HEK293 (cell line): ENCODE measurements at regions not wholly inside any gene's neighbourhood (a gene's known extent, or its start where the extent isn't known, plus 50 kb on each side); places are given as distances from the start of the nearest gene placed in this dataset.

ENCODE experiments used
- CTCF ChIA-PET: fragments of 350-600 bp; formaldehyde crosslinking; extraction: SDS; loops from one replicate; lab custom pipeline; 2021; ENCODE audit warnings: antibody characterized with exemption; lab: Yijun Ruan, JAX
- POLR2A ChIA-PET: fragments of 300-600 bp; formaldehyde crosslinking; extraction: SDS; loops from one replicate; lab custom pipeline; 2020; ENCODE audit warnings: antibody characterized with exemption, inconsistent platforms; lab: Yijun Ruan, JAX
- H3K27ac ChIP-seq: fragments of 200-500 bp; sonication (Bioruptor generic); 2 replicates; pipeline ENCODE4 v1.5.1; 2014; ENCODE audit warnings: low read depth, low read length, control low read depth, inconsistent platforms; ENCODE audit errors: extremely low read depth
- H3K36me3 ChIP-seq, 2 experiments: fragments of 200-500 bp in 1 of 2; sonication (Bioruptor generic) in 1 of 2; 1 replicate in 1 of 2; 2 replicates in 1 of 2; pipeline ENCODE4 v1.5.1; 2014 to 2017; ENCODE audit warnings: inconsistent platforms in 2 of 2, low read length in 2 of 2; ENCODE audit not compliant: control insufficient read depth in 2 of 2, insufficient read depth in 1 of 2
- H3K4me1 ChIP-seq: fragments of 200-500 bp; sonication (Bioruptor generic); 2 replicates; pipeline ENCODE4 v1.5.1; 2014; ENCODE audit warnings: mild to moderate bottlenecking, low read length, inconsistent platforms; ENCODE audit not compliant: control insufficient read depth, insufficient read depth
- H3K4me3 ChIP-seq: 2 replicates; pipeline ENCODE4 v1.5.1; 2011; ENCODE audit warnings: low read depth, mild to moderate bottlenecking, control low read depth, low read length, moderate library complexity
- H3K9me3 ChIP-seq: fragments of 200-500 bp; sonication (Bioruptor generic); 2 replicates; pipeline ENCODE4 v1.5.1; 2014; ENCODE audit warnings: low read depth, low read length, inconsistent platforms; ENCODE audit not compliant: control insufficient read depth, insufficient read depth
- RBAK ChIP-seq: fragments of 450-650 bp; formaldehyde crosslinking; IDR thresholded peaks from 2 replicates; pipeline ENCODE4 v1.5.1; 2016; ENCODE audit warnings: missing biosample characterization, missing genetic modification characterization
- TCF7L2 ChIP-seq: IDR thresholded peaks from 2 replicates; pipeline ENCODE4 v1.6.1; 2011; ENCODE audit warnings: low read depth, mild to moderate bottlenecking, inconsistent platforms, low read length, moderate library complexity, borderline replicate concordance
- WT1 ChIP-seq: fragments of 450-650 bp; formaldehyde crosslinking; IDR thresholded peaks from 2 replicates; pipeline ENCODE4 v1.5.1; 2016; ENCODE audit warnings: missing biosample characterization, missing genetic modification characterization
- ZNF2 ChIP-seq: fragments of 450-650 bp; formaldehyde crosslinking; IDR thresholded peaks from 2 replicates; pipeline ENCODE4 v1.5.1; 2016; ENCODE audit warnings: missing biosample characterization, missing genetic modification characterization
- ZNF302 ChIP-seq: fragments of 450-650 bp; formaldehyde crosslinking; IDR thresholded peaks from 2 replicates; pipeline ENCODE4 v1.5.1; 2016; ENCODE audit warnings: missing biosample characterization, missing genetic modification characterization, low read depth
- ZNF404 ChIP-seq: fragments of 450-650 bp; formaldehyde crosslinking; IDR thresholded peaks from 2 replicates; pipeline ENCODE4 v1.5.1; 2017; ENCODE audit warnings: missing biosample characterization, missing genetic modification characterization
- ZNF426 ChIP-seq: fragments of 450-650 bp; formaldehyde crosslinking; IDR thresholded peaks from 2 replicates; pipeline ENCODE4 v1.5.1; 2017; ENCODE audit warnings: missing biosample characterization, missing genetic modification characterization, mild to moderate bottlenecking, inconsistent platforms, moderate library complexity
- ZNF776 ChIP-seq: fragments of 450-650 bp; formaldehyde crosslinking; IDR thresholded peaks from 2 replicates; pipeline ENCODE4 v1.5.0; 2017; ENCODE audit warnings: missing biosample characterization, missing genetic modification characterization, borderline replicate concordance
- ZNF785 ChIP-seq: fragments of 450-650 bp; formaldehyde crosslinking; IDR thresholded peaks from 2 replicates; pipeline ENCODE4 v1.5.1; 2016; ENCODE audit warnings: missing biosample characterization, missing genetic modification characterization
- TF ChIP-seq, protein P1 (sequence below): fragments of 450-650 bp; formaldehyde crosslinking; conservative IDR thresholded peaks from 2 replicates; pipeline ENCODE4 v1.5.1; 2016; ENCODE audit warnings: low read depth, missing biosample characterization, missing genetic modification characterization
- TF ChIP-seq, protein P2 (sequence below): fragments of 450-650 bp; formaldehyde crosslinking; IDR thresholded peaks from 2 replicates; pipeline ENCODE4 v1.5.1; 2017; ENCODE audit warnings: missing biosample characterization, missing genetic modification characterization
- TF ChIP-seq, protein P3 (sequence below): fragments of 450-650 bp; formaldehyde crosslinking; IDR thresholded peaks from 2 replicates; pipeline ENCODE4 v1.5.1; 2016; ENCODE audit warnings: missing biosample characterization, missing genetic modification characterization
- TF ChIP-seq, protein P4 (sequence below): fragments of 450-650 bp; formaldehyde crosslinking; IDR thresholded peaks from 2 replicates; pipeline ENCODE4 v1.5.1; 2016; ENCODE audit warnings: missing biosample characterization, missing genetic modification characterization
- TF ChIP-seq, protein P5 (sequence below): fragments of 450-650 bp; formaldehyde crosslinking; IDR thresholded peaks from 2 replicates; pipeline ENCODE4 v1.5.1; 2016; ENCODE audit warnings: missing biosample characterization, missing genetic modification characterization
- TF ChIP-seq, protein P6 (sequence below): fragments of 450-650 bp; formaldehyde crosslinking; IDR thresholded peaks from 2 replicates; pipeline ENCODE4 v1.5.1; 2017; ENCODE audit warnings: missing biosample characterization, missing genetic modification characterization

DNA sequence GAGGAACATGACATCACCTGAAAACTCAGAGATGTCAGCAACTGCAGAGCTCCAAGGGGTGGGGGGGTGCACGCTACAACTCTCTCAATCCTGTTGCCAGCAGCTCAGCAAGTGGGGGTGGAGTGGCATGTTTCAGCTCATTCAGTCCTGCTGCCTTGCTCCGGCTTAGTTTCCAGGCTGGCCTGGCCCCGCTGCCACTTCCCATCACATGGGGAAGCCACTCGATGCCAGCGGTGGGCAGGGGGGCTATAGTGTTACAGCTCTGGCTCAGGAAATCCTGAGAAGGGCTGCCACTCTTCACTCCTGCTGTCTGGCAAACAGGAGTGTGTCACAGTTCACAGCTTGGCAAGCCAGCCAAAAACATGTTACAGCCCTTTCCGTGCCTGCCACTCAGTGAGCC is 356.5 kb upstream of the GULP1 start:
- H3K4me3 ChIP-seq: no peak overlapping the region
- no peaks in the 10 kb centered on the region for H3K9me3 ChIP-seq
- no peak overlapping the region for H3K27ac ChIP-seq
- H3K4me1 ChIP-seq: no peaks in the 10 kb centered on the region
- TF ChIP-seq, protein P1, sequence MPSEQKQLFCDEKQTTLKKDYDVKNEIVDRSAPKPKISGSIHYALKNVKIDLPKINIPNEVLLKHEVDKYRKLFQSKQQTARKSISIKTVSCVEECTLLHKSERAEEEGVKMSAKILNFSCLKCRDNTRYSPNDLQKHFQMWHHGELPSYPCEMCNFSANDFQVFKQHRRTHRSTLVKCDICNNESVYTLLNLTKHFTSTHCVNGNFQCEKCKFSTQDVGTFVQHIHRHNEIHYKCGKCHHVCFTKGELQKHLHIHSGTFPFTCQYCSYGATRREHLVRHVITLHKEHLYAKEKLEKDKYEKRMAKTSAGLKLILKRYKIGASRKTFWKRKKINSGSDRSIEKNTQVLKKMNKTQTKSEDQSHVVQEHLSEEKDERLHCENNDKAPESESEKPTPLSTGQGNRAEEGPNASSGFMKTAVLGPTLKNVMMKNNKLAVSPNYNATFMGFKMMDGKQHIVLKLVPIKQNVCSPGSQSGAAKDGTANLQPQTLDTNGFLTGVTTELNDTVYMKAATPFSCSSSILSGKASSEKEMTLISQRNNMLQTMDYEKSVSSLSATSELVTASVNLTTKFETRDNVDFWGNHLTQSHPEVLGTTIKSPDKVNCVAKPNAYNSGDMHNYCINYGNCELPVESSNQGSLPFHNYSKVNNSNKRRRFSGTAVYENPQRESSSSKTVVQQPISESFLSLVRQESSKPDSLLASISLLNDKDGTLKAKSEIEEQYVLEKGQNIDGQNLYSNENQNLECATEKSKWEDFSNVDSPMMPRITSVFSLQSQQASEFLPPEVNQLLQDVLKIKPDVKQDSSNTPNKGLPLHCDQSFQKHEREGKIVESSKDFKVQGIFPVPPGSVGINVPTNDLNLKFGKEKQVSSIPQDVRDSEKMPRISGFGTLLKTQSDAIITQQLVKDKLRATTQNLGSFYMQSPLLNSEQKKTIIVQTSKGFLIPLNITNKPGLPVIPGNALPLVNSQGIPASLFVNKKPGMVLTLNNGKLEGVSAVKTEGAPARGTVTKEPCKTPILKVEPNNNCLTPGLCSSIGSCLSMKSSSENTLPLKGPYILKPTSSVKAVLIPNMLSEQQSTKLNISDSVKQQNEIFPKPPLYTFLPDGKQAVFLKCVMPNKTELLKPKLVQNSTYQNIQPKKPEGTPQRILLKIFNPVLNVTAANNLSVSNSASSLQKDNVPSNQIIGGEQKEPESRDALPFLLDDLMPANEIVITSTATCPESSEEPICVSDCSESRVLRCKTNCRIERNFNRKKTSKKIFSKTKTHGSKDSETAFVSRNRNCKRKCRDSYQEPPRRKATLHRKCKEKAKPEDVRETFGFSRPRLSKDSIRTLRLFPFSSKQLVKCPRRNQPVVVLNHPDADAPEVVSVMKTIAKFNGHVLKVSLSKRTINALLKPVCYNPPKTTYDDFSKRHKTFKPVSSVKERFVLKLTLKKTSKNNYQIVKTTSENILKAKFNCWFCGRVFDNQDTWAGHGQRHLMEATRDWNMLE: no peak
- TF ChIP-seq TCF7L2: no peak
- no peak for TF ChIP-seq ZNF302 (tag by site-specific recombination)
- TF ChIP-seq, protein P2, sequence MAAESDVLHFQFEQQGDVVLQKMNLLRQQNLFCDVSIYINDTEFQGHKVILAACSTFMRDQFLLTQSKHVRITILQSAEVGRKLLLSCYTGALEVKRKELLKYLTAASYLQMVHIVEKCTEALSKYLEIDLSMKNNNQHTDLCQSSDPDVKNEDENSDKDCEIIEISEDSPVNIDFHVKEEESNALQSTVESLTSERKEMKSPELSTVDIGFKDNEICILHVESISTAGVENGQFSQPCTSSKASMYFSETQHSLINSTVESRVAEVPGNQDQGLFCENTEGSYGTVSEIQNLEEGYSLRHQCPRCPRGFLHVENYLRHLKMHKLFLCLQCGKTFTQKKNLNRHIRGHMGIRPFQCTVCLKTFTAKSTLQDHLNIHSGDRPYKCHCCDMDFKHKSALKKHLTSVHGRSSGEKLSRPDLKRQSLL (tag by site-specific recombination): no peak
- TF ChIP-seq, protein P3, sequence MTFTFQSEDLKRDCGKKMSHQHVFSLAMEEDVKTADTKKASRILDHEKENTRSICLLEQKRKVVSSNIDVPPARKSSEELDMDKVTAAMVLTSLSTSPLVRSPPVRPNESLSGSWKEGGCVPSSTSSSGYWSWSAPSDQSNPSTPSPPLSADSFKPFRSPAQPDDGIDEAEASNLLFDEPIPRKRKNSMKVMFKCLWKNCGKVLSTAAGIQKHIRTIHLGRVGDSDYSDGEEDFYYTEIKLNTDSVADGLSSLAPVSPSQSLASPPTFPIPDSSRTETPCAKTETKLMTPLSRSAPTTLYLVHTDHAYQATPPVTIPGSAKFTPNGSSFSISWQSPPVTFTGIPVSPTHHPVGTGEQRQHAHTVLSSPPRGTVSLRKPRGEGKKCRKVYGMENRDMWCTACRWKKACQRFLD (tag by site-specific recombination): no peak
- TF ChIP-seq ZNF785 (tag by site-specific recombination): no peak
- no peak for TF ChIP-seq RBAK (tag by site-specific recombination)
- no peak for TF ChIP-seq ZNF404 (tag by site-specific recombination)
- TF ChIP-seq, protein P4, sequence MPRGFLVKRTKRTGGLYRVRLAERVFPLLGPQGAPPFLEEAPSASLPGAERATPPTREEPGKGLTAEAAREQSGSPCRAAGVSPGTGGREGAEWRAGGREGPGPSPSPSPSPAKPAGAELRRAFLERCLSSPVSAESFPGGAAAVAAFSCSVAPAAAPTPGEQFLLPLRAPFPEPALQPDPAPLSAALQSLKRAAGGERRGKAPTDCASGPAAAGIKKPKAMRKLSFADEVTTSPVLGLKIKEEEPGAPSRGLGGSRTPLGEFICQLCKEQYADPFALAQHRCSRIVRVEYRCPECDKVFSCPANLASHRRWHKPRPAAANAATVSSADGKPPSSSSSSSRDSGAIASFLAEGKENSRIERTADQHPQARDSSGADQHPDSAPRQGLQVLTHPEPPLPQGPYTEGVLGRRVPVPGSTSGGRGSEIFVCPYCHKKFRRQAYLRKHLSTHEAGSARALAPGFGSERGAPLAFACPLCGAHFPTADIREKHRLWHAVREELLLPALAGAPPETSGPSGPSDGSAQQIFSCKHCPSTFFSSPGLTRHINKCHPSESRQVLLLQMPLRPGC (tag by site-specific recombination): no peak
- no peak for TF ChIP-seq ZNF2 (tag by site-specific recombination)
- TF ChIP-seq, protein P5, sequence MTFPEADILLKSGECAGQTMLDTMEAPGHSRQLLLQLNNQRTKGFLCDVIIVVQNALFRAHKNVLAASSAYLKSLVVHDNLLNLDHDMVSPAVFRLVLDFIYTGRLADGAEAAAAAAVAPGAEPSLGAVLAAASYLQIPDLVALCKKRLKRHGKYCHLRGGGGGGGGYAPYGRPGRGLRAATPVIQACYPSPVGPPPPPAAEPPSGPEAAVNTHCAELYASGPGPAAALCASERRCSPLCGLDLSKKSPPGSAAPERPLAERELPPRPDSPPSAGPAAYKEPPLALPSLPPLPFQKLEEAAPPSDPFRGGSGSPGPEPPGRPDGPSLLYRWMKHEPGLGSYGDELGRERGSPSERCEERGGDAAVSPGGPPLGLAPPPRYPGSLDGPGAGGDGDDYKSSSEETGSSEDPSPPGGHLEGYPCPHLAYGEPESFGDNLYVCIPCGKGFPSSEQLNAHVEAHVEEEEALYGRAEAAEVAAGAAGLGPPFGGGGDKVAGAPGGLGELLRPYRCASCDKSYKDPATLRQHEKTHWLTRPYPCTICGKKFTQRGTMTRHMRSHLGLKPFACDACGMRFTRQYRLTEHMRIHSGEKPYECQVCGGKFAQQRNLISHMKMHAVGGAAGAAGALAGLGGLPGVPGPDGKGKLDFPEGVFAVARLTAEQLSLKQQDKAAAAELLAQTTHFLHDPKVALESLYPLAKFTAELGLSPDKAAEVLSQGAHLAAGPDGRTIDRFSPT (tag by site-specific recombination): no peak
- no peak for TF ChIP-seq ZNF776 (tag by site-specific recombination)
- TF ChIP-seq WT1 (tag by site-specific recombination): no peak
- no peak for TF ChIP-seq ZNF426 (tag by site-specific recombination)
- ChIA-PET CTCF (no interaction called here), POLR2A (no interaction called here)
- no peaks in the 10 kb centered on the region for H3K36me3 ChIP-seq

DNA sequence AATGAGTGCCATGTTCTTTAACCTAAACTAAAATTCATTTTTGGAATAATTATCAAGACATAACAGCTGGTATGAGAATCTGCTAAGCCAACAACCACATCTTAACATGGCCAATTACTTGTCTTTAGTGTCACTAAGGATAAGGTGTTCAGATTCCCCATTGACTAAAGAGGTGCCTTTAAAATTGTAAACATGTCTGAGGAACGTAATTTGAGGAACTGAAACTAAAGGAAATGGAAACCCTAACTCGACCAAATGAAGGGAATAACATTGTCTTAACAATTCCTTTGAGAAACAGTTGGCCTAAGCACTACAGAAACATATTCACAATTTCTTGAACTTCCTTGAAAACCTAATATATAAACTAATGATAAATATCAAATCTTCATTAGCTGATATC is 355.4 kb upstream of the GULP1 start:
- CTCF ChIA-PET: interaction anchor here (0.8 kb wide), 1 partner anchor 13 kb away, joined by 3 read pairs; no protein-coding TSS in a partner anchor
- no peak overlapping the region for H3K27ac ChIP-seq
- H3K9me3 ChIP-seq: no peaks in the 10 kb centered on the region
- POLR2A ChIA-PET: no interaction called here
- TF ChIP-seq, protein P6, sequence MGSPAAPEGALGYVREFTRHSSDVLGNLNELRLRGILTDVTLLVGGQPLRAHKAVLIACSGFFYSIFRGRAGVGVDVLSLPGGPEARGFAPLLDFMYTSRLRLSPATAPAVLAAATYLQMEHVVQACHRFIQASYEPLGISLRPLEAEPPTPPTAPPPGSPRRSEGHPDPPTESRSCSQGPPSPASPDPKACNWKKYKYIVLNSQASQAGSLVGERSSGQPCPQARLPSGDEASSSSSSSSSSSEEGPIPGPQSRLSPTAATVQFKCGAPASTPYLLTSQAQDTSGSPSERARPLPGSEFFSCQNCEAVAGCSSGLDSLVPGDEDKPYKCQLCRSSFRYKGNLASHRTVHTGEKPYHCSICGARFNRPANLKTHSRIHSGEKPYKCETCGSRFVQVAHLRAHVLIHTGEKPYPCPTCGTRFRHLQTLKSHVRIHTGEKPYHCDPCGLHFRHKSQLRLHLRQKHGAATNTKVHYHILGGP: no peak
- no peak overlapping the region for H3K4me3 ChIP-seq
- no peaks in the 10 kb centered on the region for H3K4me1 ChIP-seq
- H3K36me3 ChIP-seq: no peaks in the 10 kb centered on the region
